ENCODE measurements at regions not wholly inside any gene's neighbourhood (a gene's known extent, or its start where the extent isn't known, plus 50 kb on each side); places are given as distances from the start of the nearest gene placed in this dataset.

- Histone ChIP-seq H3K27ac (ENCODE audit: extremely low read length, insufficient read depth, low read length) (no peak overlapping the region), H3K4me1 (ENCODE audit: insufficient read depth, low read length) (no peaks in the 10 kb centered on the region), H3K36me3 (replicated peaks in 1 of 2; ENCODE audit: control insufficient read depth in 1 of 2, insufficient read depth in 2 of 2, low read length in 2 of 2) (no peaks in the 10 kb centered on the region), H3K9ac (ENCODE audit: insufficient read depth, low read depth, low read length) (no peak overlapping the region), H3K79me2 (ENCODE audit: insufficient read depth, low read length) (no peaks in the 10 kb centered on the region), H3K9me3 (ENCODE audit: low read length) (peaks cover 64% of the 10 kb centered on the region), H3K4me2 (ENCODE audit: low read depth, low read length) (no peak overlapping the region), H4K20me1 (ENCODE audit: insufficient read depth, low read length) (no peaks in the 10 kb centered on the region), H3K4me3 (replicated peaks in 1 of 3; ENCODE audit: insufficient read depth in 1 of 3, low read depth in 2 of 3, low read length in 3 of 3) (no peak overlapping the region), H3K27me3 (ENCODE audit: control insufficient read depth in 1 of 2, insufficient read depth in 2 of 2, low read length in 2 of 2) (no peaks in the 10 kb centered on the region), H2AFZ (ENCODE audit: low read length) (no peak overlapping the region)
- intact Hi-C loops (cut with micrococcal nuclease; ENCODE audit: unreplicated experiment) (no loop called here), in situ Hi-C loops (cut with HindIII; ENCODE audit: extremely low pct_ligation_motif_present, low pct_unique_long_range_greater_than_20kb) (no loop called here)
- FAIRE-seq (no peak), ATAC-seq (no peak), DNase-seq (ENCODE audit: low spot score) (no peak)
- ChIA-PET POLR2A (no interaction called here), CTCF (ENCODE audit: low intra/inter-chr PET ratio, low total read pairs) (no interaction called here)
- no TSS peak for BruUV-seq (replicated peaks)
- TF ChIP-seq, protein P1, sequence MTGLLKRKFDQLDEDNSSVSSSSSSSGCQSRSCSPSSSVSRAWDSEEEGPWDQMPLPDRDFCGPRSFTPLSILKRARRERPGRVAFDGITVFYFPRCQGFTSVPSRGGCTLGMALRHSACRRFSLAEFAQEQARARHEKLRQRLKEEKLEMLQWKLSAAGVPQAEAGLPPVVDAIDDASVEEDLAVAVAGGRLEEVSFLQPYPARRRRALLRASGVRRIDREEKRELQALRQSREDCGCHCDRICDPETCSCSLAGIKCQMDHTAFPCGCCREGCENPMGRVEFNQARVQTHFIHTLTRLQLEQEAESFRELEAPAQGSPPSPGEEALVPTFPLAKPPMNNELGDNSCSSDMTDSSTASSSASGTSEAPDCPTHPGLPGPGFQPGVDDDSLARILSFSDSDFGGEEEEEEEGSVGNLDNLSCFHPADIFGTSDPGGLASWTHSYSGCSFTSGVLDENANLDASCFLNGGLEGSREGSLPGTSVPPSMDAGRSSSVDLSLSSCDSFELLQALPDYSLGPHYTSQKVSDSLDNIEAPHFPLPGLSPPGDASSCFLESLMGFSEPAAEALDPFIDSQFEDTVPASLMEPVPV (CRISPR knock-in tag; IDR thresholded peaks at IDR 0.05): no peak
- TF ChIP-seq, protein P2, sequence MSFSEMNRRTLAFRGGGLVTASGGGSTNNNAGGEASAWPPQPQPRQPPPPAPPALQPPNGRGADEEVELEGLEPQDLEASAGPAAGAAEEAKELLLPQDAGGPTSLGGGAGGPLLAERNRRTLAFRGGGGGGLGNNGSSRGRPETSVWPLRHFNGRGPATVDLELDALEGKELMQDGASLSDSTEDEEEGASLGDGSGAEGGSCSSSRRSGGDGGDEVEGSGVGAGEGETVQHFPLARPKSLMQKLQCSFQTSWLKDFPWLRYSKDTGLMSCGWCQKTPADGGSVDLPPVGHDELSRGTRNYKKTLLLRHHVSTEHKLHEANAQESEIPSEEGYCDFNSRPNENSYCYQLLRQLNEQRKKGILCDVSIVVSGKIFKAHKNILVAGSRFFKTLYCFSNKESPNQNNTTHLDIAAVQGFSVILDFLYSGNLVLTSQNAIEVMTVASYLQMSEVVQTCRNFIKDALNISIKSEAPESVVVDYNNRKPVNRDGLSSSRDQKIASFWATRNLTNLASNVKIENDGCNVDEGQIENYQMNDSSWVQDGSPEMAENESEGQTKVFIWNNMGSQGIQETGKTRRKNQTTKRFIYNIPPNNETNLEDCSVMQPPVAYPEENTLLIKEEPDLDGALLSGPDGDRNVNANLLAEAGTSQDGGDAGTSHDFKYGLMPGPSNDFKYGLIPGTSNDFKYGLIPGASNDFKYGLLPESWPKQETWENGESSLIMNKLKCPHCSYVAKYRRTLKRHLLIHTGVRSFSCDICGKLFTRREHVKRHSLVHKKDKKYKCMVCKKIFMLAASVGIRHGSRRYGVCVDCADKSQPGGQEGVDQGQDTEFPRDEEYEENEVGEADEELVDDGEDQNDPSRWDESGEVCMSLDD (CRISPR knock-in tag; IDR thresholded peaks at IDR 0.05; ENCODE audit: borderline replicate concordance): no peak
- TF ChIP-seq NAIF1 (CRISPR knock-in tag; IDR thresholded peaks at IDR 0.05; ENCODE audit: borderline replicate concordance) (no peak), SOX13 (IDR thresholded peaks at IDR 0.05) (no peak), SOX13 (CRISPR knock-in tag; conservative IDR thresholded peaks at IDR 0.05 in 1 of 2, IDR thresholded peaks at IDR 0.05 in 1 of 2) (no peak), ZSCAN12 (CRISPR knock-in tag; IDR thresholded peaks at IDR 0.05) (no peak), DRAP1 (CRISPR knock-in tag; IDR thresholded peaks at IDR 0.05) (no peak), CBX2 (IDR thresholded peaks at IDR 0.05; ENCODE audit: low read depth, low read length) (no peak), CBX2 (CRISPR knock-in tag; IDR thresholded peaks at IDR 0.05; ENCODE audit: low read depth) (no peak), ZNF20 (CRISPR knock-in tag; IDR thresholded peaks at IDR 0.05) (no peak)
- TF ChIP-seq, protein P3, sequence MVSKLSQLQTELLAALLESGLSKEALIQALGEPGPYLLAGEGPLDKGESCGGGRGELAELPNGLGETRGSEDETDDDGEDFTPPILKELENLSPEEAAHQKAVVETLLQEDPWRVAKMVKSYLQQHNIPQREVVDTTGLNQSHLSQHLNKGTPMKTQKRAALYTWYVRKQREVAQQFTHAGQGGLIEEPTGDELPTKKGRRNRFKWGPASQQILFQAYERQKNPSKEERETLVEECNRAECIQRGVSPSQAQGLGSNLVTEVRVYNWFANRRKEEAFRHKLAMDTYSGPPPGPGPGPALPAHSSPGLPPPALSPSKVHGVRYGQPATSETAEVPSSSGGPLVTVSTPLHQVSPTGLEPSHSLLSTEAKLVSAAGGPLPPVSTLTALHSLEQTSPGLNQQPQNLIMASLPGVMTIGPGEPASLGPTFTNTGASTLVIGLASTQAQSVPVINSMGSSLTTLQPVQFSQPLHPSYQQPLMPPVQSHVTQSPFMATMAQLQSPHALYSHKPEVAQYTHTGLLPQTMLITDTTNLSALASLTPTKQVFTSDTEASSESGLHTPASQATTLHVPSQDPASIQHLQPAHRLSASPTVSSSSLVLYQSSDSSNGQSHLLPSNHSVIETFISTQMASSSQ (IDR thresholded peaks at IDR 0.05; ENCODE audit: low read depth): no peak
- TF ChIP-seq, protein P3 (CRISPR knock-in tag; IDR thresholded peaks at IDR 0.05; ENCODE audit: borderline replicate concordance): no peak
- TF ChIP-seq, protein P4, sequence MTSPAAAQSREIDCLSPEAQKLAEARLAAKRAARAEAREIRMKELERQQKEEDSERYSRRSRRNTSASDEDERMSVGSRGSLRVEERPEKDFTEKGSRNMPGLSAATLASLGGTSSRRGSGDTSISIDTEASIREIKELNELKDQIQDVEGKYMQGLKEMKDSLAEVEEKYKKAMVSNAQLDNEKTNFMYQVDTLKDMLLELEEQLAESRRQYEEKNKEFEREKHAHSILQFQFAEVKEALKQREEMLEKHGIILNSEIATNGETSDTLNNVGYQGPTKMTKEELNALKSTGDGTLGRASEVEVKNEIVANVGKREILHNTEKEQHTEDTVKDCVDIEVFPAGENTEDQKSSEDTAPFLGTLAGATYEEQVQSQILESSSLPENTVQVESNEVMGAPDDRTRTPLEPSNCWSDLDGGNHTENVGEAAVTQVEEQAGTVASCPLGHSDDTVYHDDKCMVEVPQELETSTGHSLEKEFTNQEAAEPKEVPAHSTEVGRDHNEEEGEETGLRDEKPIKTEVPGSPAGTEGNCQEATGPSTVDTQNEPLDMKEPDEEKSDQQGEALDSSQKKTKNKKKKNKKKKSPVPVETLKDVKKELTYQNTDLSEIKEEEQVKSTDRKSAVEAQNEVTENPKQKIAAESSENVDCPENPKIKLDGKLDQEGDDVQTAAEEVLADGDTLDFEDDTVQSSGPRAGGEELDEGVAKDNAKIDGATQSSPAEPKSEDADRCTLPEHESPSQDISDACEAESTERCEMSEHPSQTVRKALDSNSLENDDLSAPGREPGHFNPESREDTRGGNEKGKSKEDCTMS (CRISPR knock-in tag; conservative IDR thresholded peaks at IDR 0.05): no peak
Measured at GRCh38 chr11:103768816-103769215, 267.6 kb upstream of the DDI1 start.

All from HepG2 (cell line).